Muscle of leg (tissue), 3 donors: ENCODE measurements at regions not wholly inside any gene's neighbourhood (a gene's known extent, or its start where the extent isn't known, plus 50 kb on each side); places are given as distances from the start of the nearest gene placed in this dataset.
A peak's percentile ranks its signal among the peaks of the same experiment; 100 is the strongest.
"Not testable (repeated sequence)": the region's sequence is repeated elsewhere in the genome, so short reads cannot be mapped to it uniquely, and the experiment has no call there.

Experiments
- DNase-seq: peaks from one replicate; pipeline ENCODE4 v3.0.0; 2013
- H3K27ac ChIP-seq: one replicate; pipeline ENCODE4 v1.5.1; 2013; ENCODE audit warnings: mild to moderate bottlenecking, low read length, control low read depth
- H3K27me3 ChIP-seq: one replicate; pipeline ENCODE4 v1.6.1; 2013; ENCODE audit warnings: low read length; ENCODE audit not compliant: control insufficient read depth, insufficient read depth
- H3K36me3 ChIP-seq: one replicate; pipeline ENCODE4 v1.6.1; 2013; ENCODE audit warnings: low read length; ENCODE audit not compliant: control insufficient read depth, insufficient read depth
- H3K4me1 ChIP-seq: one replicate; pipeline ENCODE4 v1.6.1; 2013; ENCODE audit warnings: low read length; ENCODE audit not compliant: control insufficient read depth, insufficient read depth
- H3K4me3 ChIP-seq: one replicate; pipeline ENCODE4 v1.5.1; 2013; ENCODE audit warnings: low read length, control low read depth
- H3K9me3 ChIP-seq: replicated peaks from 2 replicates; pipeline ENCODE4 v1.6.1; 2013; ENCODE audit warnings: low read depth, low read length; ENCODE audit not compliant: control insufficient read depth
- WGBS: methylation state at CpG from one replicate; pipeline ENCODE4 v1.1.5; 2013; ENCODE audit warnings: missing lambda C conversion rate; ENCODE audit not compliant: insufficient coverage; 5-methylcytosine and 5-hydroxymethylcytosine counted together

- no CpG with 5 or more reads among the region's 1 CpG for WGBS
- H3K36me3 ChIP-seq: no peaks in the 10 kb centered on the region
- no peaks in the 10 kb centered on the region for H3K4me1 ChIP-seq
- H3K4me3 ChIP-seq: no peak overlapping the region
- H3K27me3 ChIP-seq: no peaks in the 10 kb centered on the region
- no peak overlapping the region for H3K27ac ChIP-seq
- DNase-seq: peak; percentile 32
- no peaks in the 10 kb centered on the region for H3K9me3 ChIP-seq
These were observed 763.6 kb downstream of the CDH11 start for GRCh38 chr16:64358291-64358690.

DNA sequence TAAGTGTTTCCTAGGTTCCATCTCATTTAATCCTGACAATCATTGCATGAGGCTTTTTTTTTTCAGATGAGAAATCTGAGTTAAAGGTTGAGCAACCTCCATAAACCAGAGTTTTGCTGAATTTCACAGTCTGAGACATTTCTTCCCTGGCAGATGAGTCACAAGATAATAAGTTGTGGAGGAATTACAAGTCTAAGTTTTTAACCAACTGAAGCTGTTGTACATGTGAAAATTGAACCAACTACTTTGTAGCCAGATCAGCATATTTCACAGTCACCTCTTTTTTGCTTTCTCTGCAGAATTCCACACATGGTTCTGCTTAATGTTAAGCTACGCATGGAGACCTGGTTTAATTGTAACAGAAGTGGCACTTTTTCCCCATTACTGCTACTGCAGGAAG lies 765.6 kb downstream of the CDH11 start:
- H3K4me3 ChIP-seq: no peak overlapping the region
- H3K27me3 ChIP-seq: no peaks in the 10 kb centered on the region
- no peak overlapping the region for H3K27ac ChIP-seq
- peak; percentile 8 for DNase-seq
- no CpG with 5 or more reads among the region's 1 CpG for WGBS
- H3K9me3 ChIP-seq: no peaks in the 10 kb centered on the region
- no peaks in the 10 kb centered on the region for H3K36me3 ChIP-seq
- H3K4me1 ChIP-seq: no peaks in the 10 kb centered on the region

DNA sequence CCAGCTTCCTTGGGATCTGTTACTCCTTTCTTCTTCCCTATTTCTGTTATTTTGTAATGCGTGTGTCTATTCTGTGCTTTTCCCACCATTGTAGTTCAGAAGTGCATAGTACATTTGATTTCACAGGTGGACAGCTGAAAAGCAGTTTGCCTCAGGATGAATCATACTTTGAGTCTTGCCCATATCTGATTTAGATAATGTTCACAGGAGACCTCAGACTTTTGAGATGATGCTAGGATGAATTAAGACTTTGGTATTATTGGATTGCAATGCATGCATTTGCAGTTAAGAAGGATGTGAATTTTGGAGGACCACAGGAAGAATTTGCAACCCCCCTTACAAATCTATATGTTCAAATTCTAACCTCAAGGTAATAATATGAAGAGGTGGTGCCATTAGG lies 769.6 kb downstream of the CDH11 start:
- H3K9me3 ChIP-seq: no peaks in the 10 kb centered on the region
- H3K4me1 ChIP-seq: no peaks in the 10 kb centered on the region
- no CpG with 5 or more reads among the region's 1 CpG for WGBS
- no peaks in the 10 kb centered on the region for H3K27me3 ChIP-seq
- H3K27ac ChIP-seq: no peak overlapping the region
- no peaks in the 10 kb centered on the region for H3K36me3 ChIP-seq
- no peak for DNase-seq
- no peak overlapping the region for H3K4me3 ChIP-seq

DNA sequence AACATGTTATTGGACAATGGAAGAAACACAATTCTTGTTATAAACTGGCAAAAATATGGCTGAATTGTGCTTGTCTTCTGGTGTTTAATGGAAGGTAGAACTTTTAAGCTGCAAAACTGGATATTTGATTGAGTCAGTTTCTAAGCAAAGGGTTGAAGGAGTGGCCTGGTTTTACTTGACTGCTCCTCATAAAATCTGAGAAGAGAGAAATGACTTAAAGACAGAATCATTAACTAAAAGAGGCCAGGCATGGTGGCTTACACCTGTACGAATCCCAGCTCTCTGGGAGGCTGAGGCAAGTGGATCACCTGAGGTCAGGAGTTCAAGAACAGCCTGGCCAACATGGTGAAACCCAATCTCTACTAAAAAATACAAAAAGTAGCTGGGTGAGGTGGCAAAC lies 770.7 kb downstream of the CDH11 start:
- no peak for DNase-seq
- Histone ChIP-seq H3K4me1 (no peaks in the 10 kb centered on the region), H3K9me3 (no peaks in the 10 kb centered on the region), H3K27ac (no peak overlapping the region), H3K27me3 (no peaks in the 10 kb centered on the region), H3K4me3 (no peak overlapping the region), H3K36me3 (no peaks in the 10 kb centered on the region)
- WGBS: no CpG with 5 or more reads among the region's 1 CpG

DNA sequence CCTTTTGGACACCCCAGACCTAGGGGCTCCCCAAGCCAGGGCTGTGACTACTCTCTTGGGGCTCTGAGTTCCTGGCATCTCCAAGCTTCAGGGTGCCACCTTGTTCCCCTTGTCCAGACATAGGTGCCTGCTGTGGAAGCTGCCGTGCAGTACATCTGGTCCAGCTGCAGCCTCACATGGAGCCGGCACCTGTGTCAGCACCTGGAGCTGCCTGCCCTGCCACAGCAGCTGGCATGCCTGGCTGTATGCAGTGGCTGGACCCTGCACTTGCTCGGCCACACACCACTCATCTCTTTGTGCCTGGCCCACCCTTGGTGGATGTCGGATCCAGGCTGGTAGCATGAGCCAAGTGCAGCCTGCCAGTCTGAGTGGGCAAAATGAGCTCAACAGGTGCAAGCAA lies 775.8 kb downstream of the CDH11 start:
- no peak overlapping the region for H3K27ac ChIP-seq
- WGBS: 79% methylated on average over 3 of the region's 4 CpGs
- DNase-seq: peak; percentile 16
- no peak overlapping the region for H3K4me3 ChIP-seq
- H3K4me1 ChIP-seq: no peaks in the 10 kb centered on the region
- H3K9me3 ChIP-seq: no peaks in the 10 kb centered on the region
- H3K27me3 ChIP-seq: no peaks in the 10 kb centered on the region
- H3K36me3 ChIP-seq: no peaks in the 10 kb centered on the region

- Histone ChIP-seq H3K4me3 (no peak overlapping the region), H3K36me3 (no peaks in the 10 kb centered on the region), H3K27ac (no peak overlapping the region), H3K4me1 (no peaks in the 10 kb centered on the region), H3K9me3 (no peaks in the 10 kb centered on the region), H3K27me3 (no peaks in the 10 kb centered on the region)
- 85% methylated on average over 4 of the region's 6 CpGs for WGBS
- DNase-seq: no peak
These were observed 776.7 kb downstream of the CDH11 start for GRCh38 chr16:64345142-64345541.

DNA sequence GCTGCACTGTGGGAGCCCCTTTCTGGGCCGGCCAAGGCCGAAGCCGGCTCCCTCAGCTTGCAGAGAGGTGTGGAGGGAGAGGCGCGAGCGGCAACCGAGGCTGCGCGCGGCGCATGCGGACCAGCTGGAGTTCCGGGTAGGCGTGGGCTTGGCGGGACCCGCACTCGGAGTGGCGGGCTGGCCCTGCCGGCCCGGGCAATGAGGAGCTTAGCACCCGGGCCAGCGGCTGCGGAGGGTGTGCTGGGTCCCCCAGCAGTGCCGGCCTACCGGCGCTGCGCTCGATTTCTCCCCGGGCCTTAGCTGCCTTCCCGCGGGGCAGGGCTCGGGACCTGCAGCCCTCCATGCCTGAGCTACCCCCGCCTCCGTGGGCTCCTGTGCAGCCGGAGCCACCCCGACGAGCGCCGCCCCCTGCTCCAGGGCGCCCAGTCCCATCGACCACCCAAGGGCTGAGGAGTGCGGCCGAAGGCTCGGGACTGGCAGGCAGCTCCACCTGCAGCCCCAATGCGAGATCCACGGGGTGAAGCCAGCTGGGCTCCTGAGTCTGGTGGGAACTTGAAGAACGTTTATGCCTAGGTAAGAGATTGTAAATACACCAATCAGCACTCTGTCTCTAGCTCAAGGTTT lies 777.9 kb downstream of the CDH11 start:
- H3K9me3 ChIP-seq, H3K36me3 ChIP-seq, H3K27me3 ChIP-seq, DNase-seq, H3K4me1 ChIP-seq, H3K4me3 ChIP-seq, H3K27ac ChIP-seq: not testable (repeated sequence)
- 97% methylated on average over 38 of the region's 47 CpGs for WGBS

GRCh38 chr16:64343061-64343819 lies 778.6 kb downstream of the CDH11 start:
- no peaks in the 10 kb centered on the region for H3K4me1 ChIP-seq
- 90% methylated on average over 3 of the region's 8 CpGs for WGBS
- H3K4me3 ChIP-seq: no peak overlapping the region
- no peak for DNase-seq
- no peak overlapping the region for H3K27ac ChIP-seq
- no peaks in the 10 kb centered on the region for H3K27me3 ChIP-seq
- no peaks in the 10 kb centered on the region for H3K9me3 ChIP-seq
- H3K36me3 ChIP-seq: no peaks in the 10 kb centered on the region

- not testable (repeated sequence) for DNase-seq, H3K9me3 ChIP-seq, H3K27ac ChIP-seq, H3K36me3 ChIP-seq, H3K27me3 ChIP-seq, H3K4me1 ChIP-seq, H3K4me3 ChIP-seq
- no CpG with 5 or more reads among the region's 1 CpG for WGBS
These were observed 780.5 kb downstream of the CDH11 start for GRCh38 chr16:64341336-64341735.

DNA sequence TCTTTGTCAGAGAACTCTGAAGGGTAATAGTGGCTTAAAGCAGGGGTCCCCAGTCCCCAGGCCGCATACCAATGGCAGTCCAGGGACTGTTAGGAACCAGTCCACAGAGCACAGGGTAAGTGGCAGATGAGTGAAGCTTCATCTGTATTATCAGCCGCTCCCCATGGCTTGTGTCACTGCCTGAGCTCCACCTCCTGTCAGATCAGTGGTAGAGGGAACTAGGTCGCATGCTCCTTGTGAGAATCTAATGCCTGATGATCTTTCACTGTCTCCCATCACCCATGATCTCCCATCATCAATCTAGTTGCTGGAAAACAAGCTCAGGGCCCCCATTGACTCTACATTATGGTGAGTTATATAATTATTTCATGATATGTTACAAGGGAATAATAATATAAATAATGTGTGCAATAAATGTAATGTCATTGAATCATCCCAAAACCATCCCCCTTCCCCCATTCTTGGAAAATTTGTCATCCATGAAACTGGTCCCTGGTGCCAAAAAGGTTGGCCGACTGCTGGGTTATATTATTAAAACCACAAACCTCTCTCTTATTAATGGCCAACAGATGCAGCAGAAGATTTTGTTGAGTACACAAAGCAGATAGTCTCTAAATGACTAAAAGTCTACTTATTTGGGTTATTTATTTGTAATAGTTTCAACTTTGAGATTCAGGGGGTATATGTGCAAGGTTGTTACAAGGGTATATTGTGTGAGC lies 782.7 kb downstream of the CDH11 start:
- H3K36me3 ChIP-seq: no peaks in the 10 kb centered on the region
- H3K4me1 ChIP-seq: no peaks in the 10 kb centered on the region
- H3K4me3 ChIP-seq: no peak overlapping the region
- no peaks in the 10 kb centered on the region for H3K9me3 ChIP-seq
- no peak overlapping the region for H3K27ac ChIP-seq
- peak; percentile 67 for DNase-seq
- no peaks in the 10 kb centered on the region for H3K27me3 ChIP-seq
- 54% methylated on average over 2 of the region's 4 CpGs for WGBS
